ENCODE measurements at regions not wholly inside any gene's neighbourhood (a gene's known extent, or its start where the extent isn't known, plus 50 kb on each side); places are given as distances from the start of the nearest gene placed in this dataset.

GRCh38 chr1:225724251-225724650 lies 53.4 kb upstream of the SRP9 start:
- WGBS, result 93% methylated on average over 4 of the region's 4 CpGs
- Histone ChIP-seq H3K9ac (ENCODE audit: low read depth in 1 of 2, low read length in 2 of 2) (no peak overlapping the region), H3K9me3 (ENCODE audit: control insufficient read depth in 4 of 4, low read length in 3 of 4) (no peaks in the 10 kb centered on the region), H3K27ac (ENCODE audit: low read depth in 1 of 2, low read length in 2 of 2) (no peak overlapping the region), H3K27me3 (ENCODE audit: control insufficient read depth in 4 of 4, insufficient read depth in 4 of 4, low read length in 3 of 4) (no peaks in the 10 kb centered on the region), H3K36me3 (ENCODE audit: control insufficient read depth in 4 of 4, insufficient read depth in 3 of 4, low read depth in 1 of 4, low read length in 3 of 4) (no peaks in the 10 kb centered on the region), H3K4me3 (ENCODE audit: low read depth in 1 of 3, low read length in 3 of 3) (no peak overlapping the region), H3K4me1 (ENCODE audit: control insufficient read depth in 4 of 4, insufficient read depth in 4 of 4, low read length in 3 of 4) (no peaks in the 10 kb centered on the region)
- TF ChIP-seq ATF3 (IDR thresholded peaks at IDR 0.05), result no peak
- no peak for TF ChIP-seq EGR1 (IDR thresholded peaks at IDR 0.05; ENCODE audit: low read depth in 2 of 2)
- TF ChIP-seq YY1 (IDR thresholded peaks at IDR 0.05), result no peak
- TF ChIP-seq REST (IDR thresholded peaks at IDR 0.05), result no peak
- no peak for TF ChIP-seq TAF1 (conservative IDR thresholded peaks at IDR 0.05)
- no peak for TF ChIP-seq ZBTB33 (IDR thresholded peaks at IDR 0.05)
- TF ChIP-seq CTCF (IDR thresholded peaks at IDR 0.05; ENCODE audit: low read depth, low read length, missing input control), result no peak
- TF ChIP-seq JUND (IDR thresholded peaks at IDR 0.05), result no peak
- TF ChIP-seq RAD21 (IDR thresholded peaks at IDR 0.05), result no peak
- no peak for TF ChIP-seq NR2F2 (IDR thresholded peaks at IDR 0.05)
- no peak for TF ChIP-seq RXRA (IDR thresholded peaks at IDR 0.05)
- TF ChIP-seq GABPA (IDR thresholded peaks at IDR 0.05 in 1 of 2, conservative IDR thresholded peaks at IDR 0.05 in 1 of 2), result no peak
- TF ChIP-seq HNF4A (conservative IDR thresholded peaks at IDR 0.05), result no peak
- TF ChIP-seq HNF4G (IDR thresholded peaks at IDR 0.05), result no peak
- TF ChIP-seq FOXA1 (IDR thresholded peaks at IDR 0.05), result no peak
- DNase-seq (ENCODE audit: low spot score), result no peak
